MM.1S (cell line): ENCODE measurements at regions not wholly inside any gene's neighbourhood (a gene's known extent, or its start where the extent isn't known, plus 50 kb on each side); places are given as distances from the start of the nearest gene placed in this dataset.

Experiments
- DNase-seq: peaks from one replicate; pipeline ENCODE4 v3.0.0-alpha.2; 2015
- H2AFZ ChIP-seq: fragments of 300-600 bp; sonication (generic); 2 replicates; pipeline ENCODE4 v1.6.0; 2016; ENCODE audit warnings: antibody characterized with exemption, low read length
- H3F3A ChIP-seq: fragments of 300-600 bp; sonication (generic); 2 replicates; pipeline ENCODE4 v1.6.1; 2016; ENCODE audit warnings: mild to moderate bottlenecking, antibody characterized with exemption, low read length, moderate library complexity, mixed read lengths; ENCODE audit not compliant: insufficient read depth
- H3K27ac ChIP-seq: fragments of 300-600 bp; sonication (generic); 2 replicates; pipeline ENCODE4 v1.5.1; 2016; ENCODE audit warnings: mild to moderate bottlenecking, low read length
- H3K27me3 ChIP-seq: fragments of 300-600 bp; sonication (generic); replicated peaks from 2 replicates; pipeline ENCODE4 v1.6.0; 2016; ENCODE audit warnings: low read length; ENCODE audit not compliant: insufficient read depth
- H3K36me3 ChIP-seq: fragments of 300-600 bp; sonication (generic); replicated peaks from 2 replicates; pipeline ENCODE4 v1.6.1; 2016; ENCODE audit warnings: mild to moderate bottlenecking, low read length, mixed read lengths; ENCODE audit not compliant: insufficient read depth
- H3K4me1 ChIP-seq: fragments of 300-600 bp; sonication (generic); 2 replicates; pipeline ENCODE4 v1.6.1; 2016; ENCODE audit warnings: low read length, mixed read lengths
- H3K4me2 ChIP-seq: fragments of 300-600 bp; sonication (generic); 2 replicates; pipeline ENCODE4 v1.6.0; 2016; ENCODE audit warnings: low read depth, low read length
- H3K4me3 ChIP-seq: fragments of 300-600 bp; sonication (generic); 2 replicates; pipeline ENCODE4 v1.5.1; 2016; ENCODE audit warnings: low read length, mixed read lengths
- H3K79me2 ChIP-seq: fragments of 300-600 bp; sonication (generic); 2 replicates; pipeline ENCODE4 v1.6.1; 2016; ENCODE audit warnings: mixed run types, low read length, mixed read lengths
- H3K9ac ChIP-seq: fragments of 300-600 bp; sonication (generic); 2 replicates; pipeline ENCODE4 v1.6.1; 2016; ENCODE audit warnings: low read length, mixed read lengths
- H3K9me2 ChIP-seq: fragments of 300-600 bp; sonication (generic); replicated peaks from 2 replicates; pipeline ENCODE4 v1.6.1; 2016; ENCODE audit warnings: mild to moderate bottlenecking, low read length, mixed read lengths; ENCODE audit not compliant: insufficient read depth
- H3K9me3 ChIP-seq: fragments of 300-600 bp; sonication (generic); replicated peaks from 2 replicates; pipeline ENCODE4 v1.6.1; 2016; ENCODE audit warnings: mild to moderate bottlenecking, low read length, mixed read lengths; ENCODE audit not compliant: insufficient read depth
- H4K20me1 ChIP-seq: fragments of 300-600 bp; sonication (generic); 2 replicates; pipeline ENCODE4 v1.6.1; 2016; ENCODE audit warnings: mild to moderate bottlenecking, low read length, moderate library complexity, mixed read lengths; ENCODE audit not compliant: insufficient read depth
- EZH2 ChIP-seq: fragments of 300-600 bp; sonication (generic); optimal IDR thresholded peaks from 2 replicates; pipeline ENCODE3; 2017; ENCODE audit warnings: low read depth, mild to moderate bottlenecking, antibody characterized with exemption, low read length, mixed read lengths
- EZH2phosphoT487 ChIP-seq: fragments of 300-600 bp; sonication (generic); IDR thresholded peaks from 2 replicates; pipeline ENCODE4 v1.6.1; 2018; ENCODE audit warnings: antibody characterized with exemption, low read length
- TF ChIP-seq, protein P1 (sequence below): fragments of 300-600 bp; sonication (generic); IDR thresholded peaks from 2 replicates; pipeline ENCODE4 v1.5.1; 2016; ENCODE audit warnings: antibody characterized with exemption, low read length, mixed read lengths

DNA sequence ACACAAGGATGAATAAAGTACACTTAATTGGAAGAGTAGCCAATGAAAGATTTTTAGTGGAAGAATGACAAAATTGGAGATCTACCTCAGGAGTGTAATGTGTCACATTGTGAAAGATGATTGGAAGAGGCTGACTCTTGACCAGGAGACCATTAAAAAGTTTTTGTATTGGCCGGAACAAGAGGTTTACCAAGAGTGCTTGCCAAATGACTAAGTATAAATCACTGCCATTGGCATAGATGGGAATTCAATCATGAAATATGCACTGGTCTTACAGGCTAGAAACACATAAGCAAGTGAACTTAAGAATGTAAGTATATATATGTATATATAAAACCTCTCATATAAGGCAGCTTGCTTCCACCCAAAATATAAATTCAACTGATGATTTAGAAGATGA lies 58.7 kb upstream of the TFEC start:
- Histone ChIP-seq H4K20me1 (no peaks in the 10 kb centered on the region), H3K36me3 (no peaks in the 10 kb centered on the region), H3K27me3 (peaks cover 19% of the 10 kb centered on the region), H3K27ac (no peak overlapping the region), H2AFZ (no peak overlapping the region), H3K9ac (no peak overlapping the region), H3K9me3 (no peaks in the 10 kb centered on the region), H3K9me2 (no peaks in the 10 kb centered on the region), H3F3A (peaks cover 5% of the 10 kb centered on the region; the same call in 1 of the 2 replicates), H3K4me1 (peaks cover 10% of the 10 kb centered on the region), H3K79me2 (no peaks in the 10 kb centered on the region), H3K4me3 (no peak overlapping the region), H3K4me2 (no peak overlapping the region)
- no peak for DNase-seq
- TF ChIP-seq EZH2phosphoT487 (no peak), EZH2 (no peak)
- TF ChIP-seq, protein P1, sequence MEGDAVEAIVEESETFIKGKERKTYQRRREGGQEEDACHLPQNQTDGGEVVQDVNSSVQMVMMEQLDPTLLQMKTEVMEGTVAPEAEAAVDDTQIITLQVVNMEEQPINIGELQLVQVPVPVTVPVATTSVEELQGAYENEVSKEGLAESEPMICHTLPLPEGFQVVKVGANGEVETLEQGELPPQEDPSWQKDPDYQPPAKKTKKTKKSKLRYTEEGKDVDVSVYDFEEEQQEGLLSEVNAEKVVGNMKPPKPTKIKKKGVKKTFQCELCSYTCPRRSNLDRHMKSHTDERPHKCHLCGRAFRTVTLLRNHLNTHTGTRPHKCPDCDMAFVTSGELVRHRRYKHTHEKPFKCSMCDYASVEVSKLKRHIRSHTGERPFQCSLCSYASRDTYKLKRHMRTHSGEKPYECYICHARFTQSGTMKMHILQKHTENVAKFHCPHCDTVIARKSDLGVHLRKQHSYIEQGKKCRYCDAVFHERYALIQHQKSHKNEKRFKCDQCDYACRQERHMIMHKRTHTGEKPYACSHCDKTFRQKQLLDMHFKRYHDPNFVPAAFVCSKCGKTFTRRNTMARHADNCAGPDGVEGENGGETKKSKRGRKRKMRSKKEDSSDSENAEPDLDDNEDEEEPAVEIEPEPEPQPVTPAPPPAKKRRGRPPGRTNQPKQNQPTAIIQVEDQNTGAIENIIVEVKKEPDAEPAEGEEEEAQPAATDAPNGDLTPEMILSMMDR, result no peak

DNA sequence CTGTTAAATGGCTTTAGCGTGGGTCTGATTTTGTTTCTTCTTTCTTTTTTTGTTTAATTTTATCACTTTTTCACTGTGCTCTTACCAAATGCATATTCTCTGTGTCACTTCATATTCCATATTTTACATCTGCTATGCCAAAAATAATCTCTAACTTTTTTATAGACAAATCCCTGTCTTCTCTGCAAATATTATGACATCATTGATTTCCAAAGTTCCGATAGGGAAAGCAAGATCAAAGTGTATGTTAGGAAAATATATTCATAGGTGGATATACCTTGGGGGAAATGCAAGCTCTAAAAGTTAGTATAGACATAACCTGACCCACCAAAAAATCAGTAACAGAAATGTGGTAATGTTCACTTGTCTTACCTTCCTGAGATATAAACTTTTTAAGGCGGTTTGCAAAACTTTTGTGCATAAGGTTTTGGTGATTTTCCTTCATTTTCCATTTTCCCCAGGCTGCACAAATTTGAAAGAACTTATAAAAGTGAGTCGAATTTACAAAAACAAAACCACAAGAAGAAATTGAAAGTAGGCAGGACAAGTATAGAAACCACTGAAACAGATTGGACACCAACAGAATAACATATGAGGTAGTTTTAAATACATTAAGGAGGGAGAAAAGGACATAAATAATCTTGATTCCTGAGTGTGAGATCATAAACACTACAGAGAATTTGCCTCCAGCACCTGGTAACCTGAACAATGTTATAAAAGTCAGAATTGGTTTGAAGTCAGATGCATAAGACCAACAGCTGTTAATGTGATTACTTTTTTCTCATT lies 63.1 kb upstream of the TFEC start:
- TF ChIP-seq EZH2phosphoT487 (no peak), EZH2 (no peak)
- TF ChIP-seq, protein P1, result no peak
- Histone ChIP-seq H3K9me3 (no peaks in the 10 kb centered on the region), H3K9me2 (no peaks in the 10 kb centered on the region), H3K4me3 (no peak overlapping the region), H3K9ac (no peak overlapping the region), H3K27ac (no peak overlapping the region), H3F3A (peaks cover 5% of the 10 kb centered on the region; the same call in 1 of the 2 replicates), H3K4me1 (peaks cover 10% of the 10 kb centered on the region), H3K79me2 (no peaks in the 10 kb centered on the region), H3K27me3 (peaks cover 24% of the 10 kb centered on the region), H3K4me2 (peak overlapping the region; percentile 40; the same call in 1 of the 2 replicates), H3K36me3 (no peaks in the 10 kb centered on the region), H2AFZ (no peak overlapping the region), H4K20me1 (no peaks in the 10 kb centered on the region)
- DNase-seq, result peak; percentile 45

DNA sequence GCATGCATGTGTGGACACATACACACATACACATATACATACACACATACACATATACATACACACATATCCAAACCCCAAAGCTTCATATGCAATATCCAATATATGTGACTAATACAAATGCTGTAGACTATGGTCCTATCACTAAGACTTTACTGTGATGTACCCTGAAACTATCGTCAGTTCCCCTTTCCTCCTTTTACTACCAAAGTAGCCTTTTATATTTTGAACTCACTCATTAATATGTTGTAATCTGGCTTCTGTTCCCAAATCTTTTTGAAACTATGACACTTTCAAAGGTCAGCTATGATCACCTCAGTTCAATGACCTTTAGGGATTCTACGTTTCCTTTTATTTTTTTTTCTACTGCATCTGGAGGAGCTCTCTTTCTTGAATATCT lies 64.8 kb upstream of the TFEC start:
- Histone ChIP-seq H3K9ac (no peak overlapping the region), H3K4me1 (peaks cover 10% of the 10 kb centered on the region), H3K27ac (no peak overlapping the region), H3F3A (peaks cover 5% of the 10 kb centered on the region; the same call in 1 of the 2 replicates), H3K4me2 (no peak overlapping the region), H3K27me3 (peaks cover 24% of the 10 kb centered on the region), H3K4me3 (no peak overlapping the region), H2AFZ (no peak overlapping the region), H4K20me1 (no peaks in the 10 kb centered on the region), H3K79me2 (no peaks in the 10 kb centered on the region), H3K9me2 (no peaks in the 10 kb centered on the region), H3K36me3 (no peaks in the 10 kb centered on the region), H3K9me3 (no peaks in the 10 kb centered on the region)
- no peak for DNase-seq
- TF ChIP-seq EZH2 (no peak), EZH2phosphoT487 (no peak)
- TF ChIP-seq, protein P1, result no peak
